ENCODE measurements at regions not wholly inside any gene's neighbourhood (a gene's known extent, or its start where the extent isn't known, plus 50 kb on each side); places are given as distances from the start of the nearest gene placed in this dataset.

- TF ChIP-seq CTCF (IDR thresholded peaks at IDR 0.05) (no peak), POLR2A (IDR thresholded peaks at IDR 0.05) (no peak)
Observed at GRCh38 chr12:92035477-92035876, 110.2 kb downstream of the BTG1 start.

Data from uterus (tissue), 2 donors.